GM23338 (cell line): ENCODE measurements at regions not wholly inside any gene's neighbourhood (a gene's known extent, or its start where the extent isn't known, plus 50 kb on each side); places are given as distances from the start of the nearest gene placed in this dataset.

Experiments used
- ATAC-seq: fragments of 200-7000 bp; cut with Tn5 transposase; 3 replicates; pipeline ENCODE4 v1.9.1; 2020
- DNase-seq: peaks from one replicate; pipeline ENCODE4 v3.0.0-alpha.2; 2015; ENCODE audit warnings: low spot score
- H2AFZ ChIP-seq: fragments of 200-600 bp; sonication (generic); 2 replicates; pipeline ENCODE4 v1.8.0; 2016; ENCODE audit warnings: antibody characterized with exemption, mild to moderate bottlenecking, moderate library complexity
- H3F3A ChIP-seq: fragments of 200-600 bp; sonication (generic); replicated peaks from 2 replicates; pipeline ENCODE4 v1.8.0; 2017; ENCODE audit warnings: antibody characterized with exemption, mixed run types, low read depth
- H3K27ac ChIP-seq: fragments of 200-600 bp; sonication (generic); 2 replicates; pipeline ENCODE4 v1.6.1; 2016; ENCODE audit warnings: low read depth
- H3K27me3 ChIP-seq: fragments of 200-600 bp; sonication (generic); 2 replicates; pipeline ENCODE4 v1.8.0; 2016; ENCODE audit warnings: mild to moderate bottlenecking, mixed run types, moderate library complexity; ENCODE audit not compliant: insufficient read depth
- H3K36me3 ChIP-seq: fragments of 200-600 bp; sonication (generic); 2 replicates; pipeline ENCODE4 v1.8.0; 2016; ENCODE audit warnings: mild to moderate bottlenecking; ENCODE audit not compliant: insufficient read depth
- H3K4me1 ChIP-seq: fragments of 200-600 bp; sonication (generic); 2 replicates; pipeline ENCODE4 v1.8.0; 2016; ENCODE audit warnings: mild to moderate bottlenecking, moderate library complexity; ENCODE audit not compliant: insufficient read depth
- H3K4me2 ChIP-seq: fragments of 200-600 bp; sonication (generic); 2 replicates; pipeline ENCODE4 v1.7.1; 2017; ENCODE audit warnings: mixed run types
- H3K4me3 ChIP-seq: fragments of 200-600 bp; sonication (generic); 2 replicates; pipeline ENCODE4 v1.6.1; 2016; ENCODE audit warnings: mixed run types
- H3K79me2 ChIP-seq: fragments of 200-600 bp; sonication (generic); replicated peaks from 2 replicates; pipeline ENCODE4 v1.8.0; 2017; ENCODE audit warnings: mild to moderate bottlenecking; ENCODE audit not compliant: insufficient read depth
- H3K9me2 ChIP-seq: fragments of 200-600 bp; sonication (generic); 2 replicates; pipeline ENCODE4 v1.8.0; 2017; ENCODE audit not compliant: insufficient read depth
- H4K20me1 ChIP-seq: fragments of 200-600 bp; sonication (generic); replicated peaks from 2 replicates; pipeline ENCODE4 v1.8.0; 2017; ENCODE audit warnings: mild to moderate bottlenecking; ENCODE audit not compliant: insufficient read depth
- H3K27ac Mint-ChIP-seq: 2 replicates; pipeline ENCODE4 v1.8.0; 2020; ENCODE audit warnings: inconsistent platforms, mild to moderate bottlenecking, moderate library complexity, mixed read lengths
- H3K27me3 Mint-ChIP-seq: 3 replicates; pipeline ENCODE4 v1.8.0; 2022; ENCODE audit warnings: low read depth, mild to moderate bottlenecking, moderate library complexity, mixed read lengths, inconsistent platforms; ENCODE audit not compliant: insufficient read depth, poor library complexity
- H3K36me3 Mint-ChIP-seq: 3 replicates; pipeline ENCODE4 v1.8.0; 2021; ENCODE audit warnings: low read depth, mild to moderate bottlenecking, inconsistent platforms, moderate library complexity, mixed read lengths
- H3K4me1 Mint-ChIP-seq: 3 replicates; pipeline ENCODE4 v1.8.0; 2020; ENCODE audit warnings: mild to moderate bottlenecking, inconsistent platforms, mixed read lengths
- H3K4me3 Mint-ChIP-seq: 3 replicates; pipeline ENCODE4 v1.8.0; 2021; ENCODE audit warnings: moderate library complexity, mild to moderate bottlenecking, inconsistent platforms, mixed read lengths
- H3K9me3 Mint-ChIP-seq: 3 replicates; pipeline ENCODE4 v1.8.0; 2020; ENCODE audit warnings: moderate library complexity, mild to moderate bottlenecking, inconsistent platforms, mixed read lengths
- CREB1 ChIP-seq: fragments of 250-450 bp; sonication (Bioruptor Pico); IDR thresholded peaks from 2 replicates; pipeline ENCODE4 v1.5.0; 2020; ENCODE audit warnings: low read depth, mild to moderate bottlenecking, moderate library complexity
- CTCF ChIP-seq, 2 experiments: fragments of 200-600 bp in 1 of 2; sonication (generic) in 1 of 2; conservative IDR thresholded peaks; 2 replicates each; pipeline versions ENCODE4 v1.5.1 to v1.6.1; 2016 to 2017; ENCODE audit warnings: antibody characterized with exemption in 2 of 2, low read depth in 2 of 2, mild to moderate bottlenecking in 2 of 2, moderate library complexity in 1 of 2
- ETS1 ChIP-seq: IDR thresholded peaks from 2 replicates; pipeline ENCODE4 v1.6.1; 2016; ENCODE audit warnings: antibody characterized with exemption
- EZH2 ChIP-seq: fragments of 200-600 bp; sonication (generic); IDR thresholded peaks from one replicate; pipeline ENCODE4 v1.8.0; 2017; ENCODE audit warnings: antibody characterized with exemption, mild to moderate bottlenecking, low read depth; ENCODE audit not compliant: unreplicated experiment
- EZH2phosphoT487 ChIP-seq: fragments of 200-600 bp; sonication (generic); IDR thresholded peaks from one replicate; pipeline ENCODE4 v1.8.1; 2018; ENCODE audit warnings: antibody characterized with exemption; ENCODE audit not compliant: unreplicated experiment
- JUNB ChIP-seq: IDR thresholded peaks from one replicate; pipeline ENCODE4 v1.6.1; 2016; ENCODE audit warnings: antibody characterized with exemption; ENCODE audit not compliant: unreplicated experiment
- NANOG ChIP-seq: IDR thresholded peaks from 2 replicates; pipeline ENCODE4 v1.6.1; 2016; ENCODE audit warnings: antibody characterized with exemption, borderline replicate concordance
- POLR2AphosphoS5 ChIP-seq: IDR thresholded peaks from 2 replicates; pipeline ENCODE4 v1.6.1; 2016; ENCODE audit warnings: antibody characterized with exemption, low read depth
- REST ChIP-seq: IDR thresholded peaks from one replicate; pipeline ENCODE4 v1.6.1; 2018; ENCODE audit warnings: antibody characterized with exemption; ENCODE audit not compliant: unreplicated experiment
- STAT1 ChIP-seq: IDR thresholded peaks from one replicate; pipeline ENCODE4 v1.6.1; 2016; ENCODE audit warnings: antibody characterized with exemption; ENCODE audit not compliant: unreplicated experiment
- ZNF114 ChIP-seq: fragments of 250-450 bp; sonication (Bioruptor Pico); IDR thresholded peaks from 2 replicates; pipeline ENCODE4 v1.5.0; 2020; ENCODE audit warnings: mild to moderate bottlenecking, moderate library complexity
- ZNF331 ChIP-seq: fragments of 250-450 bp; sonication (Bioruptor Pico); IDR thresholded peaks from 2 replicates; pipeline ENCODE4 v1.5.0; 2020; ENCODE audit warnings: low read depth, mild to moderate bottlenecking, moderate library complexity
- ZNF462 ChIP-seq: fragments of 250-450 bp; sonication (Bioruptor Pico); IDR thresholded peaks from 2 replicates; pipeline ENCODE4 v1.5.0; 2020; ENCODE audit warnings: mild to moderate bottlenecking, moderate library complexity

GRCh38 chr16:80055831-80056230 is 455.3 kb upstream of the MAF start:
- no peak for DNase-seq
- H3K9me2 ChIP-seq: no peaks in the 10 kb centered on the region
- Mint-ChIP-seq H3K27ac (no peak overlapping the region), H3K4me3 (no peak overlapping the region), H3K36me3 (no peaks in the 10 kb centered on the region), H3K9me3 (no peaks in the 10 kb centered on the region), H3K4me1 (no peaks in the 10 kb centered on the region; the same call in 2 of the 3 replicates), H3K27me3 (peaks cover 2% of the 10 kb centered on the region)
- H3F3A ChIP-seq: no peaks in the 10 kb centered on the region
- ATAC-seq: no peak
- no peak overlapping the region for H3K4me3 ChIP-seq
- H3K27me3 ChIP-seq: no peaks in the 10 kb centered on the region
- no peaks in the 10 kb centered on the region for H4K20me1 ChIP-seq
- no peaks in the 10 kb centered on the region for H3K79me2 ChIP-seq
- H3K36me3 ChIP-seq: no peaks in the 10 kb centered on the region
- no peak for TF ChIP-seq CTCF (conservative IDR thresholded peaks at IDR 0.05; ENCODE audit: low read depth in 2 of 2)
- TF ChIP-seq ZNF331 (CRISPR knock-in tag): no peak
- no peak for TF ChIP-seq EZH2
- no peak for TF ChIP-seq POLR2AphosphoS5
- no peak for TF ChIP-seq JUNB
- TF ChIP-seq ZNF114 (CRISPR knock-in tag): no peak
- no peak for TF ChIP-seq STAT1
- TF ChIP-seq ETS1: no peak
- no peak for TF ChIP-seq NANOG
- TF ChIP-seq CREB1: no peak
- TF ChIP-seq REST: no peak
- no peak for TF ChIP-seq EZH2phosphoT487
- no peak for TF ChIP-seq ZNF462
- H3K4me1 ChIP-seq: no peaks in the 10 kb centered on the region
- H2AFZ ChIP-seq: no peak overlapping the region
- H3K27ac ChIP-seq: no peak overlapping the region
- H3K4me2 ChIP-seq: no peak overlapping the region
